ENCODE measurements at regions not wholly inside any gene's neighbourhood (a gene's known extent, or its start where the extent isn't known, plus 50 kb on each side); places are given as distances from the start of the nearest gene placed in this dataset.
"Not testable (repeated sequence)": the region's sequence is repeated elsewhere in the genome, so short reads cannot be mapped to it uniquely, and the experiment has no call there.

- no peak for DNase-seq (ENCODE audit: low read depth)
These were observed 109.0 kb upstream of the SP4 start for GRCh38 chr7:21318916-21319270.

- DNase-seq (ENCODE audit: low read depth) = no peak
These were observed 101.6 kb upstream of the SP4 start for GRCh38 chr7:21326241-21326640.

- DNase-seq (ENCODE audit: low read depth) = no peak
These were observed 101.0 kb upstream of the SP4 start for GRCh38 chr7:21326921-21327320.

GRCh38 chr7:21327422-21328409 is 100.2 kb upstream of the SP4 start:
- DNase-seq (ENCODE audit: low read depth) = no peak

GRCh38 chr7:21330462-21331178 is 97.3 kb upstream of the SP4 start:
- DNase-seq (ENCODE audit: low read depth) = no peak

GRCh38 chr7:21334906-21335305 is 93.0 kb upstream of the SP4 start:
- DNase-seq (ENCODE audit: low read depth) = no peak

- no peak for DNase-seq (ENCODE audit: low read depth)
These were observed 91.1 kb upstream of the SP4 start for GRCh38 chr7:21336743-21337142.

- no peak for DNase-seq (ENCODE audit: low read depth)
These were observed 89.1 kb upstream of the SP4 start for GRCh38 chr7:21338728-21339164.

GRCh38 chr7:21344900-21345299 is 83.0 kb upstream of the SP4 start:
- DNase-seq (ENCODE audit: low read depth) = not testable (repeated sequence)

- DNase-seq (ENCODE audit: low read depth) = no peak
These were observed 82.5 kb upstream of the SP4 start for GRCh38 chr7:21345361-21345760.

GRCh38 chr7:21346297-21346696 is 81.6 kb upstream of the SP4 start:
- DNase-seq (ENCODE audit: low read depth) = no peak

GRCh38 chr7:21352540-21353387 is 75.1 kb upstream of the SP4 start:
- no peak for DNase-seq (ENCODE audit: low read depth)

- DNase-seq (ENCODE audit: low read depth) = no peak
These were observed 74.5 kb upstream of the SP4 start for GRCh38 chr7:21353388-21353780.

GRCh38 chr7:21354284-21354683 is 73.6 kb upstream of the SP4 start:
- DNase-seq (ENCODE audit: low read depth) = no peak

GRCh38 chr7:21355406-21355874 is 72.4 kb upstream of the SP4 start:
- DNase-seq (ENCODE audit: low read depth) = peak; percentile 19

- no peak for DNase-seq (ENCODE audit: low read depth)
These were observed 71.3 kb upstream of the SP4 start for GRCh38 chr7:21356616-21357015.

GRCh38 chr7:21357151-21358097 is 70.5 kb upstream of the SP4 start:
- no peak for DNase-seq (ENCODE audit: low read depth)

- DNase-seq (ENCODE audit: low read depth) = no peak
These were observed 69.2 kb upstream of the SP4 start for GRCh38 chr7:21358648-21359047.

- DNase-seq (ENCODE audit: low read depth) = no peak
These were observed 68.7 kb upstream of the SP4 start for GRCh38 chr7:21359163-21359562.

GRCh38 chr7:21361413-21362125 is 66.3 kb upstream of the SP4 start:
- DNase-seq (ENCODE audit: low read depth) = no peak
